HL-60/S4 treated with phorbol 12-myristate 13-acetate at 8.2 ng/mL for 4 days and 3 days (cell line): ENCODE measurements at regions not wholly inside any gene's neighbourhood (a gene's known extent, or its start where the extent isn't known, plus 50 kb on each side); places are given as distances from the start of the nearest gene placed in this dataset.
"Not testable (repeated sequence)": the region's sequence is repeated elsewhere in the genome, so short reads cannot be mapped to it uniquely, and the experiment has no call there.

Source experiments
- in situ Hi-C: fragments of 300-500 bp; cut with MboI; formaldehyde crosslinking; loops from 2 replicates; pipeline ENCODE4 v1.15.0; 2022; ENCODE audit warnings: low sequenced_read_pairs

DNA sequence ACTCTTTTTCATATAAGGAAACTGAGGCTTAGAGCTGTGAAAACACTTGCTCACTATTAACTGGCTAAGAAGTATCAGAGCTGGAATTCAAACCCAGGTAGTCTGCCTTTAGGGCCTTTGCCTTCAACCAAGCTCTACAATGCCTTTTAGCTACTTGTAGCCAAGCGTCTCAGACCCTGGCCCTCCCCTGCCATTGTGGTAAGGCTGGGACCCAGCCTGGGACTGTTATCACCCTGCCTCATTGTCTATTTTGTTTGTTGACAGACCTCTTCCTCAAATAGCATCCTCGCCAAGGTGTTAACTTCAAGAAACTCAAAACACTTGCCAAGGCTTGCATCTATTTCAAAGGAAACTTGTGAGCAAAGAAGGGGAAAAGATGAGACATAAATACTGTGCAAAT, 76.7 kb upstream of the CD28 start:
- in situ Hi-C loops: no loop called here

DNA sequence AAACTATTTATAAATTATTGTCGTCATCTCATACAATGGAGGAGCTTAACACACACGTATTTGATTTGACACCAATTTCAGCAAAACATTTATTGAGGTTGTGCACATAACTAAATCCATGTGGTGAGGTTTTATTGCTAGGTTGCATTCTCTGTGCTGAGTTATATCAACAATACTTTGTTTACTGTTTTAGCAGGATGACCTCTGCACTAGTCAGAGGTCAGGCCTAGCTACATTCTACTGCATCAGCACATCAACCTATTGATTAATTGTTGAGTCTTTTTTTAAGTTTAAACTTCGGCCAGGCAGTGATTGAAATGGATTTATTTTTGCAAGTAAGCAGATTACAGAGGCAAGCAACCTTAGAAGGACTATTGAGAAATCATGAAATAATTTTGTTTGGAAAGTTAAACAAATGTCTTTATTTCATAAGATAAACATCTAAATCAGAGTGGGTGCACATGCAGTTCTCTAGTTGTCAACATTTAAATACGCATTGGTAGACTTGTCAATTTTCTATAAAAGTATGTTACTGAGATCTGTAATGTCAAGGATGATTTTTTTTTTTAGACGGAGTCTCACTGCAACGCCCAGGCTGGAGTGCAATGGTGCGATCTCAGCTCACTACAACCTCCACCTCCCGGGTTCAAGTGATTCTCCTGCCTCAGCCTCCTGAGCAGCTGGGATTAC, 75.2 kb upstream of the CD28 start:
- in situ Hi-C loops: no loop called here

DNA sequence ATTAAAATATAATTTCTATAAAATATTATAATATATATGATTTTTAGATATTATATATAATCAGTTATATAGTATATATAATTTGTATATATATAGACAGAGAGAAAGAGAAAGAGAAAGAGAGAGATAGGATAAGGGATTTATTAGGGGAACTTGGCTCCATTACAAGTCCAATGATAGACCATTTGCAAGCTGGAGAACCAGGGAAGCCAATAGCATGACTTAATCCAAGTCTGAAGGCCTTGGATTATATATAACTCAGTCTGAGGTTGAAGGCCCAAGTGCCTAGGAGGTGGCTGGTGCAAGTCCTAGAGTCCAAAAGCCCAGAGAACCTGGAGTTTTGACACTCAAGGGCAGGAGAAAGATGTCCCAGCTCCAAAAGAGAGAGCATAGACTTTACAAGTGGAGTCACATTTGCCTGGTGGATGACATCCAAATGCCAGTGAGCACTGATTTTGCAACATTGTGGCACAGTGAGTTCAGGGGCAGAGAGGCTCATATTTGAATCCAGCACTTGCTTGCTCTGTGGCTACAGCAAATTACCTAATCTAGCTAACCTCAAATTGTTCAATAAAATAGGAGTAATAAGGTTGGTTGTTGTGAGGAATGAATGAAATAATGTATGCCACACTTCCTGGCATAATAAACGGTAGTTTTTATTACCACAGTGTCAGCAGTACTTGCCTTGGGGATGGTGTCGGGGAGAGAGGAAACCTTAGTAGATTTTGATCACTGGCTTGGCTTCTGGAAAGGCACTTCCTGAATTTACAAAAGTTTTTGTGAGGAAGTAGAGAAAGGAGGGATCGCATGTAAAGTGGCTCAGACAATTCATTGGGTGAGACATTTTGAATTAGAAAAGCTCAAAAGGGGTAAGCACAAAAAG, 69.6 kb upstream of the CD28 start:
- in situ Hi-C loops: no loop called here

DNA sequence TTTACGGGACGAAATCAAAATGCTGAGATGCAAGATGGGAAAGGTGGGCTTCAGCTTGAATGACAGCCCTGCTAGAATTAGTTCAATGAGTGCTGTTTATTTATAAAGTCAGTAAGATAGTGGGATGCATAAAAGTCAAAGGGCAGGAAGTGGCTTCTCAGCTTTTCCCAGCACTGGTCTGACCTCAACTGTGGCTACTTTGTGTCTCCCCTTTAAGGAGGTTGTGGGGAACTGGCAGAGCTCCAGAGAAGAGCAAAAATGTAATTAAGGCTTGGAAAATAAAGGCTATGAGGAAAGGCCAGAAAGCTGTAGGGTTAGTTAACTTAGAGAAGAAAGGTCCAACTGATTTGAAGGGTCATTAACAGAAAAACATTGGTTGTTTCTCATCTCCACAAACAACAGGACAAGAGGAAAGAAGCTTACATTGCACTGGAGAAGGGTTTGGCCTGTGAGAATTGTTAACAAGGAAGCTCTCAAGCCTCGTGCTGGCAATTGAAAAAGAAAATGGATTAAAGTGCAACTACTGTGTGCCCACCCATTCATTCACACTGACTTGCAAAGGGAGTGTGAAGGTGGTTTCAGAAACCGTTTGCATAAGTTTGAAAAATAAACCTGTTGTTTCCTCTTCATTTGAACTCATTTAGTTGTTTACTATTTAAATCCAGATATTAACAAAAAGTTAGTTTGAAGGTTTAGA, 68.8 kb upstream of the CD28 start:
- in situ Hi-C loops: no loop called here

DNA sequence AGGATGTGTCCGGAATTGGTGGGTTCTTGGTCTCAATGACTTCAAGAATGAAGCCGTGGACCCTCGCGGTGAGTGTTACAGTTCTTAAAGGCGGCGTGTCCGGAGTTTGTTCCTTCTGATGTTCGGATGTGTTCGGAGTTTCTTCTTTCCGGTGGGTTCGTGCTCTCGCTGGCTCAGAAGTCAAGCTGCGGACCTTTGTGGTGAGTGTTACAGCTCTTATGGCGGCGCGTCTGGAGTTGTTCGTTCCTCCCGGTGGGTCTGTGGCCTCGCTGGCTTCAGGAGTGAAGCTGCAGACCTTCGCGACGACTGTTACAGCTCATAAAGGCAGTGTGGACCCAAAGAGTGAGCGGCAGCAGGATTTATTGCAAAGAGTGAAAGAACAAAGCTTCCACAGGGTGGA, 64.6 kb upstream of the CD28 start:
- in situ Hi-C loops: not testable (repeated sequence)

DNA sequence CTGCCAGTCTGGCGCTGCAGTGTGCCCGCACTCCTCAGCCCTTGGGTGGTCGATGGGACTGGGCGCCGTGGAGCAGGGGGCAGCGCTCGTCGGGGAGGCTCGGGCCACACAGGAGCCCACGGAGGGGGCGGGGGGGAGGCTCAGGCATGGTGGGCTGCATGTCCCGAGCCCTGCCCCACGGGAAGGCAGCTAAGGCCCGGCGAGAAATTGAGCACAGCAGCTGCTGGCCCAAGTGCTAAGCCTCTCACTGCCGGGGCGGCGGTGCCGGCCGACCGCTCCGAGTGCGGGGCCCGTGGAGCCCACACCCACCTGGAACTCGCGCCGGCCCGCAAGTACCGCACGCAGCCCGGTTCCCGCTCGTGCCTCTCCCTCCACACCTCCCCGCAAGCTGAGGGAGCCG, 63.6 kb upstream of the CD28 start:
- in situ Hi-C loops: not testable (repeated sequence)

DNA sequence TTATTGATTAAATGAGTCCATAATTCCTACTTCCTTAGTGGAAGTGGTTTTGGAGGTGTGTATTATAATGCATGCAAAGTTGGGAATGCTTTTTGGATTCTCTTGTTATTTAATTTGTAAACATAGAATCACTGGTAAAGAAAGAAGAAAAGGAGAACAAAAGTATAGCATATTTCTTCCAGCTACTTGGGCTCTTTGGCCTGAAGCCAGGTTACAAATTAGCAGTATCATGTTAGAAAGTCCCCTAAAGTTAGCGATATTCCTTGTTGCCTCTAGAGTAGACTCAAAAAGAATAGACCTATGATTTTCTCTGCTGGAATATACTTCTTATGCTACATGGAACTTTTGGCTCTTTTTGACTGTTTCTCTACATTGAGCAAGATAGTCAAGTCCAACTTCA, 60.6 kb upstream of the CD28 start:
- in situ Hi-C loops: no loop called here

DNA sequence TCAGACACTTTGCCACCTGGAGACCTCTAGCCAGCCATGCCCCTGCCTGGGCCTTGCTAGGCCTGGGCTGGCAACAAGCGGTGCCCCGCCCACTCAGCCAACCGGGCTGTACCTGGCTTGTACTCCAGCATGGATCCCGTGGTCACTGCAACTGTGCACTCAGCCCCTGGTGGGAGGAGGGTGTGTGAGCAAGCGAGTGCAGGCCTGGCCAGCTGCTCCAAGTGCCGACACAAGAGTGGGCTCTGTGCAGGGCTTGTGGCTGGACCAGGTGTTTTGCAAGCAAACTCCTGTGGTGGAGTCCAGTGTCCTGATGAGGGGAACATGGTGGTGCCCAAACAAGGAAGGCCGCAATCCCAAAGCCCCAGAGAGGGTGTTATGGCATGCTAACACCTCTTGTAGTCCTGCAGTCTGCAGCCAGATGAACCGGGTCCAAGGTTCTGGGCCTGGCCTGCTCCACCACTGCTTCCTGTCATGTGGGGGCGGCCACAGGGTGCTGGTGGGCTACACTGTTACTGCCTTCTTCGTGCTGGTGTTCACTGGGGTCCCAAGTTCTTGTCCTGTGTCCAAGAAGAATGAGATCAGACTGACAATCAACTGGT, 60.1 kb upstream of the CD28 start:
- in situ Hi-C loops: no loop called here

GRCh38 chr2:203646961-203647360, 59.5 kb upstream of the CD28 start:
- in situ Hi-C loops: no loop called here

- in situ Hi-C loops: no loop called here
These were observed 58.9 kb upstream of the CD28 start for GRCh38 chr2:203647579-203647978.

- in situ Hi-C loops: no loop called here
These were observed 58.2 kb upstream of the CD28 start for GRCh38 chr2:203648273-203648672.

GRCh38 chr2:203649176-203649814, 57.1 kb upstream of the CD28 start:
- in situ Hi-C loops: no loop called here

DNA sequence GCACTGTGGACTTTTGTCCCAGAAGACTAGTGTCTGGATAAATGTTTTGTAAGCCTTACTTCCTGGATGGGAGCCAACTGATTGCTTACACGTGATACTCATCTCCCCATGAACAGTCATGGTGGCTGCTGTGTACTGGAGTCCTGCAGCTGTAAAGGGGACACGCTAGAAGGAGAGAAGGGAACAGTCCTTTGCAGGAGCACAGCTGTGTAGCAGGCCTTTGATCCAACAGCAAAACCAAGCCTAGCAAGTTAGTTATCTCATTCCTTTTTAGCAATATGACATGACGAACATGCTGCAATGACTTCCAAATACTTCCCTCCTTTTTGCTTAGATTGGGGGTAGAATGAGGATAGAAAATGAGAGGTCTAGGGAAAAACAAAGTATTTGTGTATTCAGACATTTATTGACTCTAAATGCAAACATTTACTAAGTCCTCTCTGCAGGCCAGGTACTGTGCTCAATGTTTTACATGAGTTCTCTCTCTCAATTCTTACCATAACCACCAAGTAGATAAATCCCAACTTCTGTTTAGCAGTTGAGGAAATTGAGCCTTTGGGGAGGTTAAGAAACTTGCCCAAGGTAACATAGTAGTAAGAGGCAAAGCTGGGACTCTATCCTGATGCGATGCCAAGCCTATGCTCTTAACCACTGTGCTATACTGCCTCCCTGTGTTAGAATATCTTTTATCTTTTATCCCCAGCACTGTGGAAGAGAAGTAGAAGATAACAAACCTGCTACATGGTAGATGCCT, 55.4 kb upstream of the CD28 start:
- in situ Hi-C loops: loop anchor here (25.0 kb wide), 1 partner anchor 164 kb away; no protein-coding TSS in a partner anchor

DNA sequence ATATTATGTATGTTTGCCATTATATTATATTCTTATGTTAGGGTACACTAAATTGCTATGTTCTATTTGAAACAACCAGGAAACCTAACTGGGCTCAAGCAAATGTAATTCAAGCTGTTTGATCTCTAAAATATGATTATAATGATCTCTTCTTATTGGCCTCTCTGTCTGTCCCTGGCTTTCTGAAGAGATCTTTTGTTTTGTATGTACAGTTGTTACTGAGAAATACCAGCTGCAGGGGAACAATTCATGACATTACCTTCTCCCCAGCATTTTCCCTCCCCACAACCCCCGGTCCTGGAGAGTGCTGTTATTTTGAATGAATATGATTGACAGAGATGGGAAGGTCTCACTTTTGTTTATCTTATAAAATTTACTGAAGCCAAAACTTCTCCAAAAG, 54.8 kb upstream of the CD28 start:
- in situ Hi-C loops: loop anchor here (25.0 kb wide), 1 partner anchor 164 kb away; no protein-coding TSS in a partner anchor

GRCh38 chr2:203654826-203655225, 51.6 kb upstream of the CD28 start:
- in situ Hi-C loops: loop anchor here (25.0 kb wide), 1 partner anchor 168 kb away; no protein-coding TSS in a partner anchor

GRCh38 chr2:203656522-203657287, 49.7 kb upstream of the CD28 start:
- in situ Hi-C loops: loop anchor here (25.0 kb wide), 1 partner anchor 169 kb away; no protein-coding TSS in a partner anchor
